Body of pancreas (tissue), 4 donors: ENCODE measurements at regions not wholly inside any gene's neighbourhood (a gene's known extent, or its start where the extent isn't known, plus 50 kb on each side); places are given as distances from the start of the nearest gene placed in this dataset.
"Not testable (repeated sequence)": the region's sequence is repeated elsewhere in the genome, so short reads cannot be mapped to it uniquely, and the experiment has no call there.

Experiments used
- ATAC-seq: fragments of 150-250 bp; one replicate; pipeline ENCODE4 v1.9.1; 2016
- DNase-seq, 4 donors: peaks; one replicate each; pipeline ENCODE4 v3.0.0-alpha.2; 2019
- H3K27ac ChIP-seq, 4 donors: fragments of 200-600 bp; sonication (generic); 1 replicate in 3 of 4; 2 replicates in 1 of 4; pipeline versions ENCODE4 v1.5.1 to v1.6.1; 2016 to 2019; ENCODE audit warnings: mild to moderate bottlenecking in 1 of 4, mixed read lengths in 1 of 4, moderate library complexity in 1 of 4
- H3K27me3 ChIP-seq, 2 donors: fragments of 200-600 bp; sonication (generic); one replicate each; pipeline ENCODE4 v1.6.0; 2016; ENCODE audit warnings: mild to moderate bottlenecking in 1 of 2
- H3K36me3 ChIP-seq, 2 donors: fragments of 200-600 bp; sonication (generic); replicated peaks in 1 of 2; 2 replicates each; pipeline ENCODE4 v1.5.1; 2016; ENCODE audit warnings: low read depth in 2 of 2; ENCODE audit not compliant: insufficient read depth in 1 of 2
- H3K4me1 ChIP-seq: fragments of 200-600 bp; sonication (generic); one replicate; pipeline ENCODE4 v1.6.0; 2016
- H3K4me3 ChIP-seq, 2 donors: fragments of 200-600 bp; sonication (generic); 1 replicate in 1 of 2; 2 replicates in 1 of 2; pipeline ENCODE4 v1.5.1; 2016 to 2019
- H3K9me3 ChIP-seq, 3 donors: fragments of 200-600 bp; sonication (generic); 1 replicate in 2 of 3; 2 replicates in 1 of 3; pipeline ENCODE4 v1.5.1; 2016
- WGBS, 2 donors: methylation state at CpG; one replicate each; pipeline ENCODE4 v1.1.5; 2017; 5-methylcytosine and 5-hydroxymethylcytosine counted together
- intact Hi-C: fragments of 100-400 bp; cut with DNase I; formaldehyde crosslinking; loops from one replicate; pipeline ENCODE4 v1.15.1; 2023
- TF ChIP-seq, protein P1 (sequence below), 7 experiments: fragments of 450-650 bp in 4 of 7; fragments of 200-600 bp in 3 of 7; sonication (generic) in 3 of 7; IDR thresholded peaks; one replicate each; pipeline ENCODE4 v1.5.1; 2016 to 2019; ENCODE audit warnings: antibody characterized with exemption in 7 of 7

DNA sequence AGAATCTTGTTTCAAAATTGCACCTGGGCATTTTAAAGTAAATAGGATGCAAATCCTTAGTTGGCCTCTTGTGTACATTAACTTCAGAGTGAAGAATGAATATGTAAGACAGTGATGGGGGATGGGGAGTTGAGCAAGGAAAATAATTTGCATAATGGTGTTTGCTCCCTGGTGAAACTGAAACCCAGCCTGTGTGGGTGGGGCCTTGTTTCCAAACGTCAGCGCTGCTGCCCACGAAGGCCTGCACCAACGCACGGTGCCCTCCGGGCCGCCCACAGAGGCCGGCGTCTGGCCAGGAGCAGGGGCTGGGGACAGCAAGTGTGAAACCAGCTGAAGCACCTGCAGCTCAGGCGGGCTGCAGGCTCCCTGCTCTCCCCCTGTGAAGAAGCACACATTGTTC is 262.0 kb upstream of the PLGLB2 start:
- H3K9me3 ChIP-seq, intact Hi-C loops, H3K4me3 ChIP-seq, H3K36me3 ChIP-seq, H3K27me3 ChIP-seq, H3K4me1 ChIP-seq: not testable (repeated sequence)
- peak in 1 of 4 donors; percentile 34 for DNase-seq
- H3K27ac ChIP-seq, result peak overlapping the region in 3 of 4 donors; percentile 64 to 73 (median 68)
- ATAC-seq, result peak; percentile 95
- 0% methylated on average over 1 of the region's 10 CpGs; no CpG with 5 or more reads in 1 of the 2 donors for WGBS, 2 donors

DNA sequence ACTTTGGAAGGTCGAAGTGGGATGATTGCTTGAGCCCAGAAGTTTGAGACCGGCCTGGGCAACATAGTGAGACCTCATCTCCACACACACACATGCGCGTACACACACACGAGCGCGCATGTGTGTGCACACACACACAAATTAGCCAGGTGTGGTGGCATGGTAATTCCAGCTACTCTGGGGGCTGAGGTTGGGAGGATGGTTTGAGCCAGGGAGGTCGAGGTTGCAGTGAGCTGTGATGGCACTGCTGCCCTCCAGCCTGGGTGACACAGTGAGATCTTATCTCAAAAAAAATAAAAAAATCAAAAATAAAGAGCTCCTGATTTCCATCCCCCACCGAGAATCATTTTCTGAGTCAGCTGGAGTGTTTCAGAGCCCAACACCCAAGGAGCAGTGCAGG is 261.5 kb upstream of the PLGLB2 start:
- DNase-seq, intact Hi-C loops, H3K27me3 ChIP-seq, H3K36me3 ChIP-seq, H3K4me3 ChIP-seq, H3K9me3 ChIP-seq, H3K4me1 ChIP-seq: not testable (repeated sequence)
- ATAC-seq, result peak; percentile 13
- H3K27ac ChIP-seq, result peak overlapping the region in 3 of 4 donors; percentile 64 to 73 (median 68)
- WGBS, 2 donors, result 63 to 71% methylated on average over 1 to 9 of the region's 9 CpGs

DNA sequence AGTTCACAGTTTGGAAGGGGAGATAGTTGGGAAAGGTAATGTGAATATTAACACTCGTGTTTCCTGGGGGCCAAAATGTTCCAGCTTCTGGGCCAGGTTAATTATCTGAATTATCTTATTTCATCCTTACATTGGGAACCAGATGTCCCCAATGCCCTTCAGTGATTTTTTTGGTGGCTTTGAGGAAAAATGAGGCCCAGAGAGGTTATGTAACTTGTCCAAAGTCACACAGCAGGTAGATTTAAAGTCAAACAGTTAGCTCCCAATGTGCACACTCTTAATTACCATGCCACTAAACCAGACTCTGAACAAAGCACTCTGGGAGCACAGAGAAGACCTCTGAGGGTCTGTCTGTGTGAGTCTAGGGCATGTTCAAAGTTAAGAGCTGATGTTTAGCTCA is 259.9 kb upstream of the PLGLB2 start:
- H3K4me3 ChIP-seq, H3K9me3 ChIP-seq, intact Hi-C loops, ATAC-seq, DNase-seq, H3K36me3 ChIP-seq, H3K27ac ChIP-seq, H3K27me3 ChIP-seq, H3K4me1 ChIP-seq: not testable (repeated sequence)
- WGBS, 2 donors, result 59 to 65% methylated on average over 1 of the region's 1 CpG

DNA sequence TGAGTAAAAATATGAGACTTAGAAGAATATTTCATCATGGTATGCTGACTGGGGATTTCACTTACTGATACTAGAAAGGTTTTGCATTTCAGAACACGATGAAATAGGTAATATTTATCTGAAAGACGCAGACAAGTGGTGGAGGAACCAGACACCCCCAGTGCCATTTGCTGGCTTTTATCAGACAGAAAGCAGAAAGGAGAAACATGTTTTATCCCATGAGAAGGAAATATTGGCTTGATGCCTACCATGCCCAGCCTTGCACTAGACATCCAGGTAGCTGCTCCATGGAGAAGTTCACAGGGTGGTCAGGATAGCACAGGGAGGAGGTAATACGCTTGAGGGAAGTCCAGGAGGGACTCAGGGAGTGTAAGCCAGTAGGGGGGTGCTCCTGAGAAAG is 258.9 kb upstream of the PLGLB2 start:
- H3K36me3 ChIP-seq, ATAC-seq, H3K4me1 ChIP-seq, H3K27ac ChIP-seq, H3K4me3 ChIP-seq, DNase-seq, H3K27me3 ChIP-seq, H3K9me3 ChIP-seq, intact Hi-C loops: not testable (repeated sequence)
- WGBS, 2 donors, result 78 to 84% methylated on average over 3 of the region's 3 CpGs

DNA sequence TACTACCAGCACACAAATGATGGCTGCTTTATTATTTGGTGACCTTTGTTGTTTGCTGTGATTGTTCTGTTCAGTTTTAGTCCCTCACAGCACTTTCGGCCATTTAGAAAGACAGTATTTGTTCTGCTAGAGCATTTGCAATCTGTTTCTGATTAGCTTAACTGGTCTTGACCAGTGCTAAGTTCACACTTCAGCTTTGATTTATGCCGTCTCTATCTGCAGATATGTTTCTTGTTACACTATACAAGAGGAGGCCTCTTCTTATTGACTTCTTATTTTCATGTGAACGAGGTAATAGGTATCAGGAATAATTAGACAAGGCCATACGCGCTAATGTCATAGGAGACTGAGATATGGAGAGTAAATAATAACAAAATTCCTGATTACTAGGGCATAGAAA is 253.0 kb upstream of the PLGLB2 start:
- WGBS, 2 donors, result 44 to 45% methylated on average over 5 of the region's 5 CpGs
- ATAC-seq, intact Hi-C loops: not testable (repeated sequence)

DNA sequence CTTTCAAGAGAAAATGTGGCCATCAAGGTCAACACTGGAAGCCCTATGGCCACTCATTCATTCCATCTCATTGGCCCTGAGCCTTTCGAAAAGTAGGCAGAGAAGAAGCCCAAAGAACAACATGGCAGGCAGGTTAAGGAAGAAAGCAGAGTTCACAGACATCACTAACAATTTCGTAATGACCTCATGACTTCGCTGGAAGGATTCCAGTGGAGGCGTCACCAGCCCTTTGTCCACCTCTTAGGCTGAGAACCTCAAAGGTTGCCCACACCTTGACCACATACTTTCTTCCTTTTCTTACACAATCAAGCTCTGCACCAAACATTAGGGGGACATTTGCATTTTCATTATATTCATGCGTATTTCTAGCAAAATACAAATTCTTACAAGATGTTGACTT is 252.4 kb upstream of the PLGLB2 start:
- DNase-seq, H3K4me1 ChIP-seq, intact Hi-C loops, ATAC-seq, H3K4me3 ChIP-seq, H3K27ac ChIP-seq, H3K36me3 ChIP-seq, H3K9me3 ChIP-seq, H3K27me3 ChIP-seq: not testable (repeated sequence)
- WGBS, 2 donors, result 79% methylated on average over 5 of the region's 5 CpGs

More for the DNA sequence above, 253.0 kb upstream of the PLGLB2 start:
- not testable (repeated sequence) for H3K27me3 ChIP-seq, H3K4me3 ChIP-seq, H3K4me1 ChIP-seq, DNase-seq, H3K36me3 ChIP-seq, H3K27ac ChIP-seq, H3K9me3 ChIP-seq

DNA sequence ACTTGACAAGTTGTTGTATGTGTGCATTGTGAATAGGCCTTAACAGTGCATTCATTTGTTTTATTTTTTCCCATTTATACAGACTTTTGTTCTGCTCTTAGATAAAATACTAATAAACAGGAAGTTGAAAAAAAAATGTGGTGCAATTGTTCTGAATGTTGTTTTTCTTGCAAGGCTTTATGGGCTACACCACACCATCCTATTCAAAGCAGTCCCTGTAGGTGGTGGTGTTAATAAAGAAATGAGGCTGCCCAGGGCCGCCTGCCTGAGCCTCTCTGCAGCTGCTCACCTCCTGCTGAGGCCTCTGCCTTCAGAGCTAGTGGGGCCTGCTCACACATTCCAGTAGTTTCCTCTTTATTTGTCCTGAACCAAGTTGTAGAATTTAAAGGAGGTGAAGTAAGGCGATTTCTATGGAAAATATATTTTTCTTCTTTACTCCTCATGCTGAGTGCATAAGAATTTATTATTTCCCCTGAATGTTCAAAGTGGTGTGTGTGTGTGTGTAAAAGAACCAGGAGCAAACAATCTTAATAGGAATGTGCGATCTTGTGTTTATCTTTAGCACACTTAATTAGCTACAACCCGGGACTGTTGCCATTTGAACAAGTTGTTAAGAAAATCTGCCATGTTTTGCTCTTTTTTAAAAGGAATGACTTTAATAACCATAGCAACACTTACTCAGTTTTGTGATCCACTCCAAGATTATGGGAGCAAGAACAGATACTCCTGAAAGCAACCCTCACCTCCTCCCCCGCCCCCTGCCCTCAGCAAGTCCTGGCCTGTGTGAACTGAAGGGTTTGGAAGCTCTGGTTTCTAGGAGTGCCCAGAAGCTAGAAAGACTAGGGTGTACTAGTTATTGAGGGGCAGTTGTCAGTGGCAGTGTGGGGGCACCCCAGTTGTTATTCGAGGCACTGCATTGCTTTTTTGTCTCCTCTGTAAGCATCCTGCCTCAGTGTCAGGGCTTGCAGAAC is 251.6 kb upstream of the PLGLB2 start:
- intact Hi-C loops, H3K9me3 ChIP-seq, H3K36me3 ChIP-seq, H3K4me1 ChIP-seq, H3K4me3 ChIP-seq, H3K27me3 ChIP-seq: not testable (repeated sequence)
- peak in 1 of 4 donors; percentile 44 for DNase-seq
- peak; percentile 95 for ATAC-seq
- H3K27ac ChIP-seq, result peak overlapping the region in 1 of 4 donors; percentile 62
- 10 to 11% methylated on average over 2 to 3 of the region's 6 CpGs for WGBS, 2 donors
- TF ChIP-seq, protein P1, sequence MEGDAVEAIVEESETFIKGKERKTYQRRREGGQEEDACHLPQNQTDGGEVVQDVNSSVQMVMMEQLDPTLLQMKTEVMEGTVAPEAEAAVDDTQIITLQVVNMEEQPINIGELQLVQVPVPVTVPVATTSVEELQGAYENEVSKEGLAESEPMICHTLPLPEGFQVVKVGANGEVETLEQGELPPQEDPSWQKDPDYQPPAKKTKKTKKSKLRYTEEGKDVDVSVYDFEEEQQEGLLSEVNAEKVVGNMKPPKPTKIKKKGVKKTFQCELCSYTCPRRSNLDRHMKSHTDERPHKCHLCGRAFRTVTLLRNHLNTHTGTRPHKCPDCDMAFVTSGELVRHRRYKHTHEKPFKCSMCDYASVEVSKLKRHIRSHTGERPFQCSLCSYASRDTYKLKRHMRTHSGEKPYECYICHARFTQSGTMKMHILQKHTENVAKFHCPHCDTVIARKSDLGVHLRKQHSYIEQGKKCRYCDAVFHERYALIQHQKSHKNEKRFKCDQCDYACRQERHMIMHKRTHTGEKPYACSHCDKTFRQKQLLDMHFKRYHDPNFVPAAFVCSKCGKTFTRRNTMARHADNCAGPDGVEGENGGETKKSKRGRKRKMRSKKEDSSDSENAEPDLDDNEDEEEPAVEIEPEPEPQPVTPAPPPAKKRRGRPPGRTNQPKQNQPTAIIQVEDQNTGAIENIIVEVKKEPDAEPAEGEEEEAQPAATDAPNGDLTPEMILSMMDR (IDR thresholded peaks at IDR 0.05), result peak in 1 of 7 experiments; percentile 22

DNA sequence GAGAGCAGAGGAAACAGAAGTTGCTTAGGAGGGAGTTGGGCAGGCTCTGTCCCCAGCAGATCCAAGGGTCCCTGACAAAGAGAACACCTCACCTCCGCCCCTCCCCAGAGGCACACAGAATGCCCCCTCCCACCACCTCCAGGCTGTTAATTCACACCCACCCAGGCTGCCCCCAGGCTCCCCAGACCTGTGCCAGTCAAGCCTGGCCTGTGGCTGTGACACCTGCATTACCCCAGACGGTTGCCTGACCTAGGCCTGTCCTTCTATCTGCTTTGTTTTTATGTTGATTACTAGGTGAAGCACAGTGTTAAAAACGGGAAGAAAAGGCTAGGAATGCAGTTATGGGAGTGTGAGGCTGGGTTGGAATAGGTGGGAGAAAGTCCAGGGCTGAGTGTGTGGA is 250.8 kb upstream of the PLGLB2 start:
- H3K36me3 ChIP-seq, H3K4me1 ChIP-seq, H3K4me3 ChIP-seq, DNase-seq, intact Hi-C loops, H3K27me3 ChIP-seq, H3K9me3 ChIP-seq, ATAC-seq, H3K27ac ChIP-seq: not testable (repeated sequence)
- no CpG with 5 or more reads among the region's 3 CpGs for WGBS, 2 donors

DNA sequence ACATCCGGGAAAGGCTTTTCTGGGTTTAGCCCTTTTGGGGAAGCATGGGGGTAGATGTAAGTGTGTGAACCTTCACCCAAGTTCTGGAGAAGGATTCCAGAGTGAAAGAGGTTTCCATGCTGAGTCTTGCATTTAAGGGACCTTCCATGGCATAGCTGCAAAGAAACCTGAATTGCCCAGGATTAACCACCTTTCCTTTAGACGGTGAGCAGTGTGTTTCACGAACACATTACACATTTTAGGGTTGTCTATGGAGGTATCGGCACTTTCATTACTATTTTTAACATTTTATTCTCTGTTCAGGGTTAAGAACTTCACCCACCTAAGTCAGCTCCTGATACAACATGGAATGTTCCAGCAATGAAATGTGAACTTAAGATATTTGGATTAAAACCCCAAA is 250.2 kb upstream of the PLGLB2 start:
- ATAC-seq, intact Hi-C loops, H3K27ac ChIP-seq: not testable (repeated sequence)

DNA sequence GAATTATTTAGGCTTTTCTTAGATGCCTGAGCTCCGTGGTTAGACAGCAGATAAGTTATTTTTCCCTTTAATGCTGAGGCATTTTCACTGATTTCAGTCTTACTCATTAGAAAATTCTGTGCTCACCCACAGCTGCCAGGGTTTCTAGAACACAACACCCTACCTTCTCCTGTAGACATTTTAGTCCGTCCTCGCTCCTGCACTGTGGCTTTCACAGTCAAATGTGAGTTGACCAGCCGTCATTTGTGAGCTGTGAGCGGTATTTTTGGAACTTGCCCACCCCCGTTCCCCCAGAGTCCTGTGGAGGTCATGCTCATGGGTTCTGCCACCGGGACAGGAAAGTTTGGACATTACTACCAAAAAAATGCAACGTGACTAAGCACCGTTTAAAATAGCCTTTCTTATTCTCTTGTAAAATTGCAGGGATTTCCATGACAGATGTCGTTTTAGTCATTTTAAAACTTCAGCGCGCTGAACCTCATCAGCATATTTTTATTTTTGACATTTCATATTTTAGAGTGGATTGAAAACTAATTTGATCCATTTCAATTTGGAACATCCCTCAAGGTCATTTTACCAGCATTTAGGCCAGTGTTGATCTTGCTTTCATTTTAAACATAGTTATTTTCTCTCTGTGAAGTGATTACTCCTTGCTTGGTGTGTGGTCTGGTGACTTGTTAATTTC is 249.6 kb upstream of the PLGLB2 start:
- H3K27me3 ChIP-seq, H3K4me1 ChIP-seq, H3K4me3 ChIP-seq, H3K36me3 ChIP-seq, DNase-seq, H3K9me3 ChIP-seq, H3K27ac ChIP-seq, ATAC-seq, intact Hi-C loops: not testable (repeated sequence)
- 71 to 85% methylated on average over 5 to 8 of the region's 12 CpGs for WGBS, 2 donors

More for the DNA sequence above, 250.2 kb upstream of the PLGLB2 start:
- not testable (repeated sequence) for H3K36me3 ChIP-seq, H3K4me3 ChIP-seq, H3K27me3 ChIP-seq, H3K9me3 ChIP-seq, DNase-seq, H3K4me1 ChIP-seq
- 86 to 100% methylated on average over 2 to 3 of the region's 4 CpGs for WGBS, 2 donors

DNA sequence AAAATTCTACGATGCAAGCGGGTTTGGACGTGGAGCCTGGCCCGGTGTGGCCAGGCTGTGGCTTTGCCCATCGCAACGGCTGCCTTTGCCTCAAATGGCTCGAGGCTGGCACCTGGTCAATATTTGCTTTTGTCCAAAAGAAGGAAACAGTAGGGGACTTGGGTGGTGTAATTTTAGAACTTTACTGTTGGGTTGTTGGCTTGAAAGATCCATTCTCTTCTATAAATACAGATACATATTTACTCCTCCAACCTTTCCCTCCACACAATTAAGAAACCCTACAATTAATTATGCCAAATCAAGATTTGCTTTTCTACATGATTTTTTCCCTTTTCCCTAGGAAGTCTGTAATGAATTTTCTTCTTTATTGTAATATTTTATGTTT is 249.0 kb upstream of the PLGLB2 start:
- H3K36me3 ChIP-seq, H3K4me3 ChIP-seq, H3K27ac ChIP-seq, ATAC-seq, H3K27me3 ChIP-seq, H3K9me3 ChIP-seq, DNase-seq, H3K4me1 ChIP-seq, intact Hi-C loops: not testable (repeated sequence)
- no CpG with 5 or more reads among the region's 7 CpGs for WGBS, 2 donors
